Uterus (tissue), 2 donors: ENCODE measurements at regions not wholly inside any gene's neighbourhood (a gene's known extent, or its start where the extent isn't known, plus 50 kb on each side); places are given as distances from the start of the nearest gene placed in this dataset.

ENCODE experiments used
- POLR2A ChIP-seq, 2 donors: fragments of 450-650 bp; IDR thresholded peaks; one replicate each; pipeline ENCODE4 v1.6.1; 2016; ENCODE audit warnings: antibody characterized with exemption in 2 of 2, mild to moderate bottlenecking in 1 of 2, moderate library complexity in 1 of 2
- TF ChIP-seq, protein P1 (sequence below), 4 experiments: fragments of 200-600 bp in 2 of 4; fragments of 450-650 bp in 2 of 4; sonication (generic) in 2 of 4; IDR thresholded peaks; one replicate each; pipeline ENCODE4 v1.5.1; 2016 to 2019; ENCODE audit warnings: antibody characterized with exemption in 4 of 4, mild to moderate bottlenecking in 2 of 4, moderate library complexity in 1 of 4

GRCh38 chr13:62287764-62288163, 872.1 kb upstream of the PCDH20 start:
- TF ChIP-seq, protein P1, sequence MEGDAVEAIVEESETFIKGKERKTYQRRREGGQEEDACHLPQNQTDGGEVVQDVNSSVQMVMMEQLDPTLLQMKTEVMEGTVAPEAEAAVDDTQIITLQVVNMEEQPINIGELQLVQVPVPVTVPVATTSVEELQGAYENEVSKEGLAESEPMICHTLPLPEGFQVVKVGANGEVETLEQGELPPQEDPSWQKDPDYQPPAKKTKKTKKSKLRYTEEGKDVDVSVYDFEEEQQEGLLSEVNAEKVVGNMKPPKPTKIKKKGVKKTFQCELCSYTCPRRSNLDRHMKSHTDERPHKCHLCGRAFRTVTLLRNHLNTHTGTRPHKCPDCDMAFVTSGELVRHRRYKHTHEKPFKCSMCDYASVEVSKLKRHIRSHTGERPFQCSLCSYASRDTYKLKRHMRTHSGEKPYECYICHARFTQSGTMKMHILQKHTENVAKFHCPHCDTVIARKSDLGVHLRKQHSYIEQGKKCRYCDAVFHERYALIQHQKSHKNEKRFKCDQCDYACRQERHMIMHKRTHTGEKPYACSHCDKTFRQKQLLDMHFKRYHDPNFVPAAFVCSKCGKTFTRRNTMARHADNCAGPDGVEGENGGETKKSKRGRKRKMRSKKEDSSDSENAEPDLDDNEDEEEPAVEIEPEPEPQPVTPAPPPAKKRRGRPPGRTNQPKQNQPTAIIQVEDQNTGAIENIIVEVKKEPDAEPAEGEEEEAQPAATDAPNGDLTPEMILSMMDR (IDR thresholded peaks at IDR 0.05) = no peak
- TF ChIP-seq POLR2A (IDR thresholded peaks at IDR 0.05) = no peak
